GM23248 (cell line): ENCODE measurements at regions not wholly inside any gene's neighbourhood (a gene's known extent, or its start where the extent isn't known, plus 50 kb on each side); places are given as distances from the start of the nearest gene placed in this dataset.

ENCODE experiments used
- DNase-seq: peaks from one replicate; pipeline ENCODE4 v3.0.0-alpha.2; 2015
- H2AFZ ChIP-seq: fragments of 200-600 bp; sonication (generic); 2 replicates; pipeline ENCODE4 v1.6.1; 2016; ENCODE audit warnings: antibody characterized with exemption
- H3F3A ChIP-seq: fragments of 200-600 bp; sonication (generic); 2 replicates; pipeline ENCODE4 v1.6.1; 2016; ENCODE audit warnings: mild to moderate bottlenecking, antibody characterized with exemption, mixed run types; ENCODE audit not compliant: insufficient read depth
- H3K27ac ChIP-seq: fragments of 200-600 bp; sonication (generic); 2 replicates; pipeline ENCODE4 v1.5.1; 2016; ENCODE audit warnings: mild to moderate bottlenecking
- H3K27me3 ChIP-seq: fragments of 200-600 bp; sonication (generic); replicated peaks from 2 replicates; pipeline ENCODE4 v1.6.1; 2016; ENCODE audit warnings: mild to moderate bottlenecking; ENCODE audit not compliant: insufficient read depth
- H3K36me3 ChIP-seq: fragments of 200-600 bp; sonication (generic); 2 replicates; pipeline ENCODE4 v1.6.1; 2016; ENCODE audit warnings: low read depth, mild to moderate bottlenecking
- H3K4me1 ChIP-seq: fragments of 200-600 bp; sonication (generic); 2 replicates; pipeline ENCODE4 v1.6.1; 2016; ENCODE audit warnings: mild to moderate bottlenecking; ENCODE audit not compliant: insufficient read depth
- H3K4me2 ChIP-seq: fragments of 200-600 bp; sonication (generic); one replicate; pipeline ENCODE4 v1.6.1; 2016; ENCODE audit warnings: mild to moderate bottlenecking; ENCODE audit not compliant: unreplicated experiment
- H3K4me3 ChIP-seq: fragments of 200-600 bp; sonication (generic); 2 replicates; pipeline ENCODE4 v1.5.1; 2016; ENCODE audit warnings: mild to moderate bottlenecking
- H3K79me2 ChIP-seq: fragments of 200-600 bp; sonication (generic); 2 replicates; pipeline ENCODE4 v1.6.1; 2016; ENCODE audit warnings: mild to moderate bottlenecking; ENCODE audit not compliant: insufficient read depth
- H3K9ac ChIP-seq: fragments of 200-600 bp; sonication (generic); 2 replicates; pipeline ENCODE4 v1.6.1; 2016; ENCODE audit warnings: mild to moderate bottlenecking
- H3K9me2 ChIP-seq: fragments of 200-600 bp; sonication (generic); 2 replicates; pipeline ENCODE4 v1.6.1; 2016; ENCODE audit warnings: mixed run types, mild to moderate bottlenecking, moderate library complexity; ENCODE audit not compliant: insufficient read depth
- H3K9me3 ChIP-seq: fragments of 200-600 bp; sonication (generic); one replicate; pipeline ENCODE4 v1.6.1; 2017; ENCODE audit warnings: low read depth
- H4K20me1 ChIP-seq: fragments of 200-600 bp; sonication (generic); 2 replicates; pipeline ENCODE4 v1.6.0; 2016; ENCODE audit not compliant: insufficient read depth
- EZH2 ChIP-seq: fragments of 200-600 bp; sonication (generic); IDR thresholded peaks from 2 replicates; pipeline ENCODE4 v1.6.1; 2018; ENCODE audit warnings: antibody characterized with exemption, mild to moderate bottlenecking; ENCODE audit not compliant: insufficient read depth, poor library complexity, severe bottlenecking
- EZH2phosphoT487 ChIP-seq: fragments of 200-600 bp; sonication (generic); IDR thresholded peaks from 2 replicates; pipeline ENCODE4 v1.6.1; 2018; ENCODE audit warnings: antibody characterized with exemption, moderate library complexity, mild to moderate bottlenecking, low read depth; ENCODE audit not compliant: insufficient read depth
- WGBS, 2 experiments: methylation state at CpG; one replicate each; pipeline ENCODE4 v1.1.6; 2015 to 2017; ENCODE audit warnings: low lambda C conversion rate in 2 of 2, low coverage in 1 of 2; ENCODE audit errors: missing lambda C conversion rate in 2 of 2; 5-methylcytosine and 5-hydroxymethylcytosine counted together
- in situ Hi-C: fragments of 300-500 bp; cut with MboI; formaldehyde crosslinking; loops from 2 replicates; pipeline ENCODE4 v1.15.0; 2020

- H3K27ac ChIP-seq, result no peak overlapping the region
- in situ Hi-C loops, result loop anchor here (25.0 kb wide), 1 partner anchor 934 kb away; the partner anchor contains the start of gene EBF3
- H2AFZ ChIP-seq, result no peak overlapping the region
- H4K20me1 ChIP-seq, result no peaks in the 10 kb centered on the region
- no peak for DNase-seq
- no peaks in the 10 kb centered on the region for H3F3A ChIP-seq
- H3K9me2 ChIP-seq, result no peaks in the 10 kb centered on the region
- H3K4me2 ChIP-seq, result no peak overlapping the region
- WGBS, 2 experiments, result 66 to 68% methylated on average over 7 of the region's 7 CpGs
- 0 out of 2 replicates have a peak, but pooled peaks cover 8% of the 10 kb centered on the region for H3K27me3 ChIP-seq
- no peaks in the 10 kb centered on the region for H3K4me1 ChIP-seq
- H3K9ac ChIP-seq, result no peak overlapping the region
- H3K79me2 ChIP-seq, result no peaks in the 10 kb centered on the region
- H3K4me3 ChIP-seq, result no peak overlapping the region
- H3K9me3 ChIP-seq, result no peaks in the 10 kb centered on the region
- no peak for TF ChIP-seq EZH2phosphoT487
- TF ChIP-seq EZH2, result no peak
- no peaks in the 10 kb centered on the region for H3K36me3 ChIP-seq
Measured at GRCh38 chr10:129028451-129028850, 438.6 kb upstream of the MGMT start.

DNA sequence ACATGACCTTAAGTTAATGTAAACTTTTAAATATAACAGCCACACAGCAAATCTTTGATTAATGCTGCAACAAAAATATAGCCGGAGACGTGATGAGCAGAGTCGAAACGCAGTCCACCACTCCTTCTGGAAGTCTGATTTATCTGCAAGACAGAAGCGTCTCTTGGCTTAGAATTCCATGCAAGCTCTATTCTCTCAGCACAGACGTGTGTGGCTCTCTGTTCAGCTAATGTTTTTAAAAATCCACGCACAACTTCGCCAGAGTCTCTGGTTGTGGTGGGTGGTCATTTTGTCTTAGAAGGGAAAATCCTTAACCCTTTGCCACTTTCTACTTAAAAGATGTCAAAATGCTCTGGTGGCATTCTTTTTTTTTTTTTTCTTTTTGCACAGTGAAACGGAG is 438.0 kb upstream of the MGMT start:
- WGBS, 2 experiments, result 16 to 17% methylated on average over 9 of the region's 9 CpGs
- no peak overlapping the region for H2AFZ ChIP-seq
- no peaks in the 10 kb centered on the region for H3K9me2 ChIP-seq
- no peaks in the 10 kb centered on the region for H3K79me2 ChIP-seq
- H3K4me3 ChIP-seq, result no peak overlapping the region
- H3K9me3 ChIP-seq, result no peaks in the 10 kb centered on the region
- TF ChIP-seq EZH2 (no peak), EZH2phosphoT487 (no peak)
- H4K20me1 ChIP-seq, result no peaks in the 10 kb centered on the region
- DNase-seq, result no peak
- H3K27me3 ChIP-seq, result 0 out of 2 replicates have a peak, but pooled peaks cover 8% of the 10 kb centered on the region
- no peak overlapping the region for H3K27ac ChIP-seq
- H3F3A ChIP-seq, result no peaks in the 10 kb centered on the region
- H3K4me2 ChIP-seq, result no peak overlapping the region
- in situ Hi-C loops, result loop anchor here (25.0 kb wide), 1 partner anchor 933 kb away; the partner anchor contains the start of gene EBF3
- H3K36me3 ChIP-seq, result no peaks in the 10 kb centered on the region
- H3K4me1 ChIP-seq, result no peaks in the 10 kb centered on the region
- no peak overlapping the region for H3K9ac ChIP-seq

GRCh38 chr10:129029851-129030602 is 437.0 kb upstream of the MGMT start:
- 71 to 74% methylated on average over 14 of the region's 14 CpGs for WGBS, 2 experiments
- no peaks in the 10 kb centered on the region for H3K4me1 ChIP-seq
- no peak overlapping the region for H3K9ac ChIP-seq
- TF ChIP-seq EZH2phosphoT487, result no peak
- TF ChIP-seq EZH2, result no peak
- no peaks in the 10 kb centered on the region for H3K79me2 ChIP-seq
- no peak for DNase-seq
- no peaks in the 10 kb centered on the region for H3K9me3 ChIP-seq
- no peak overlapping the region for H3K4me2 ChIP-seq
- 0 out of 2 replicates have a peak, but pooled peaks cover 8% of the 10 kb centered on the region for H3K27me3 ChIP-seq
- in situ Hi-C loops, result loop anchor here (25.0 kb wide), 1 partner anchor 932 kb away; the partner anchor contains the start of gene EBF3
- H2AFZ ChIP-seq, result no peak overlapping the region
- H3K9me2 ChIP-seq, result no peaks in the 10 kb centered on the region
- no peak overlapping the region for H3K27ac ChIP-seq
- no peaks in the 10 kb centered on the region for H4K20me1 ChIP-seq
- no peaks in the 10 kb centered on the region for H3K36me3 ChIP-seq
- H3F3A ChIP-seq, result no peaks in the 10 kb centered on the region
- no peak overlapping the region for H3K4me3 ChIP-seq

DNA sequence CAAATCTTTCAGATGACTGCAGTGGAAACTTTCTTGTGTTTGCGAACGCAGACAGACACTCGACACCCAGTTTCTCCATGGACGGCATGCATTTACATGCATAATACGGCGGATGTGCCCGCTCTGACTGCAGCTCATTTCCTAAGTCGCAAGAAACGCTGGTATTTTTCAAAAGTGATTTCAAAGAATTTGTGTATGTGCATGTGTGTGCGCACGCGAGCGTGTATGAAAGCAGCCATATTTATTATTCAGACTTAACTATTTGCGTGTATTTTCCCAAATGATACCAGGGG is 436.5 kb upstream of the MGMT start:
- Histone ChIP-seq H3K9ac (no peak overlapping the region), H3K9me3 (no peaks in the 10 kb centered on the region), H3K27ac (no peak overlapping the region), H3K4me3 (no peak overlapping the region), H3K36me3 (no peaks in the 10 kb centered on the region), H4K20me1 (no peaks in the 10 kb centered on the region), H3K27me3 (0 out of 2 replicates have a peak, but pooled peaks cover 8% of the 10 kb centered on the region), H3K79me2 (no peaks in the 10 kb centered on the region), H3K9me2 (no peaks in the 10 kb centered on the region), H2AFZ (no peak overlapping the region), H3F3A (no peaks in the 10 kb centered on the region), H3K4me2 (no peak overlapping the region), H3K4me1 (no peaks in the 10 kb centered on the region)
- 82 to 83% methylated on average over 14 of the region's 14 CpGs for whole genome bisulfite sequencing, 2 experiments
- DNase-seq, result no peak
- no peak for TF ChIP-seq EZH2
- no peak for TF ChIP-seq EZH2phosphoT487
- in situ Hi-C loops, result loop anchor here (25.0 kb wide), 1 partner anchor 932 kb away; the partner anchor contains the start of gene EBF3
